Ammon's horn (tissue), 1 donor: ENCODE measurements at regions not wholly inside any gene's neighbourhood (a gene's known extent, or its start where the extent isn't known, plus 50 kb on each side); places are given as distances from the start of the nearest gene placed in this dataset.

Experiments
- DNase-seq: peaks from one replicate; pipeline ENCODE4 v3.0.0-alpha.2; 2016; ENCODE audit warnings: low spot score

GRCh38 chr3:159620873-159621272, 367.8 kb upstream of the IL12A start:
- no peak for DNase-seq

- no peak for DNase-seq
These were observed 364.0 kb upstream of the IL12A start for GRCh38 chr3:159624616-159625015.

- no peak for DNase-seq
These were observed 363.0 kb upstream of the IL12A start for GRCh38 chr3:159625594-159625993.

- no peak for DNase-seq
These were observed 362.0 kb upstream of the IL12A start for GRCh38 chr3:159626598-159626997.

- DNase-seq: no peak
These were observed 361.4 kb upstream of the IL12A start for GRCh38 chr3:159627229-159627628.

GRCh38 chr3:159627634-159628033, 361.0 kb upstream of the IL12A start:
- no peak for DNase-seq

GRCh38 chr3:159629329-159630084, 359.1 kb upstream of the IL12A start:
- no peak for DNase-seq

GRCh38 chr3:159631226-159631625, 357.4 kb upstream of the IL12A start:
- no peak for DNase-seq

- DNase-seq: no peak
These were observed 356.5 kb upstream of the IL12A start for GRCh38 chr3:159632128-159632527.

- DNase-seq: no peak
These were observed 355.8 kb upstream of the IL12A start for GRCh38 chr3:159632851-159633250.

- no peak for DNase-seq
These were observed 354.2 kb upstream of the IL12A start for GRCh38 chr3:159634483-159634882.

- no peak for DNase-seq
These were observed 353.5 kb upstream of the IL12A start for GRCh38 chr3:159635047-159635641.

- DNase-seq: no peak
These were observed 350.6 kb upstream of the IL12A start for GRCh38 chr3:159637883-159638542.

GRCh38 chr3:159640225-159640624, 348.4 kb upstream of the IL12A start:
- no peak for DNase-seq

GRCh38 chr3:159643406-159643805, 345.2 kb upstream of the IL12A start:
- no peak for DNase-seq

- no peak for DNase-seq
These were observed 342.8 kb upstream of the IL12A start for GRCh38 chr3:159645874-159646273.

GRCh38 chr3:159649951-159650350, 338.7 kb upstream of the IL12A start:
- DNase-seq: no peak

- DNase-seq: no peak
These were observed 337.9 kb upstream of the IL12A start for GRCh38 chr3:159650726-159651125.

GRCh38 chr3:159652452-159652851, 336.2 kb upstream of the IL12A start:
- no peak for DNase-seq

GRCh38 chr3:159654183-159655134, 334.2 kb upstream of the IL12A start:
- no peak for DNase-seq

GRCh38 chr3:159655202-159655601, 333.4 kb upstream of the IL12A start:
- DNase-seq: no peak

- DNase-seq: no peak
These were observed 331.5 kb upstream of the IL12A start for GRCh38 chr3:159657176-159657575.
